ENCODE measurements at regions not wholly inside any gene's neighbourhood (a gene's known extent, or its start where the extent isn't known, plus 50 kb on each side); places are given as distances from the start of the nearest gene placed in this dataset.

DNA sequence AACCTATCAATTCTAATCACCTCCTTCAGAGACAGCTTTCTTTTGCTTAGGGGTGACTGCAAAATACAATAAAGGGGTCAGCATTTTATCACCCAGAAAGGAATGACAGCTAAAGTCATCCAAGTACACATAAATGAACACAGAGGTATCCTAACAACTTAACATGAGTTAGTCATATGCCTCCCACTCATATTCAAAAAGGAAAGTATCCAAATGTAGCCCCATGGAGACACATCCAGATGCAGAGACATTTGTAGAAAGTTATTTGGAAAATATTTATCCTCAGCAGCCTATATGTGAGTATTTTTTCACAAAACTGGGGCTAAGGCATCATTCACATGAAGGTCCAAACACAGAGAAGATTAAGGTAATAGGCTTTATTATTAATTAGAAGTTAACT, 1579.7 kb upstream of the SLC39A10 start:
- no peak overlapping the region for H3K4me3 ChIP-seq
- no peaks in the 10 kb centered on the region for H3K36me3 ChIP-seq (replicated peaks; ENCODE audit: insufficient read depth, low read depth)
- no peaks in the 10 kb centered on the region for H3K4me1 ChIP-seq (ENCODE audit: insufficient read depth)
- H3K27ac ChIP-seq: no peak overlapping the region
- no peak overlapping the region for H3K4me2 ChIP-seq
- no peak for DNase-seq (ENCODE audit: low spot score)
- no peak overlapping the region for H2AFZ ChIP-seq
- no peaks in the 10 kb centered on the region for H3K9me2 ChIP-seq (replicated peaks; ENCODE audit: insufficient read depth)
- no peaks in the 10 kb centered on the region for H3K79me2 ChIP-seq
- H3K9me3 ChIP-seq (ENCODE audit: low read depth): no peaks in the 10 kb centered on the region
- TF ChIP-seq EZH2phosphoT487 (IDR thresholded peaks at IDR 0.05; ENCODE audit: low read depth, severe bottlenecking, unreplicated experiment) (no peak), EZH2 (IDR thresholded peaks at IDR 0.05; ENCODE audit: borderline replicate concordance) (no peak)
- TF ChIP-seq, protein P1, sequence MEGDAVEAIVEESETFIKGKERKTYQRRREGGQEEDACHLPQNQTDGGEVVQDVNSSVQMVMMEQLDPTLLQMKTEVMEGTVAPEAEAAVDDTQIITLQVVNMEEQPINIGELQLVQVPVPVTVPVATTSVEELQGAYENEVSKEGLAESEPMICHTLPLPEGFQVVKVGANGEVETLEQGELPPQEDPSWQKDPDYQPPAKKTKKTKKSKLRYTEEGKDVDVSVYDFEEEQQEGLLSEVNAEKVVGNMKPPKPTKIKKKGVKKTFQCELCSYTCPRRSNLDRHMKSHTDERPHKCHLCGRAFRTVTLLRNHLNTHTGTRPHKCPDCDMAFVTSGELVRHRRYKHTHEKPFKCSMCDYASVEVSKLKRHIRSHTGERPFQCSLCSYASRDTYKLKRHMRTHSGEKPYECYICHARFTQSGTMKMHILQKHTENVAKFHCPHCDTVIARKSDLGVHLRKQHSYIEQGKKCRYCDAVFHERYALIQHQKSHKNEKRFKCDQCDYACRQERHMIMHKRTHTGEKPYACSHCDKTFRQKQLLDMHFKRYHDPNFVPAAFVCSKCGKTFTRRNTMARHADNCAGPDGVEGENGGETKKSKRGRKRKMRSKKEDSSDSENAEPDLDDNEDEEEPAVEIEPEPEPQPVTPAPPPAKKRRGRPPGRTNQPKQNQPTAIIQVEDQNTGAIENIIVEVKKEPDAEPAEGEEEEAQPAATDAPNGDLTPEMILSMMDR (IDR thresholded peaks at IDR 0.05; ENCODE audit: poor library complexity): no peak
- no peaks in the 10 kb centered on the region for H3K27me3 ChIP-seq
- no peaks in the 10 kb centered on the region for H4K20me1 ChIP-seq (ENCODE audit: insufficient read depth, poor library complexity, severe bottlenecking)

DNA sequence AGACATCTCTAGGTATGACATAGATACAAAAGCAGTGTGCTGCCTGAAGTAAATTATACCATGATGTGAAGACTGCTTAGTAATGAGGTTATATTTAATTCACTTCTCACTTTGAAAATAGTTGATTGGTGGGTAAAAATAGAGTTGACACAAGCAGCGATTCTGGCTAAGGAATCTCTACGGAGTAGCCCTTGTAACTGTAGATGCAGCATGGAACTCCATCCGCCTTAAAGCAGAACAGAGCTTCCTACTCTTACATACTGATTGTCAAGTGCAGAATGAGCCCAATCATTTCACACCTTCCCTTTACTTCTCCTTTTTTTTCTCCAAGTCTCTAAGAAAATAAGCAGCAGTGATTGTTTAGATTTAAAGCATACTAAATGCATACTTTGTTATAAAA, 1594.6 kb upstream of the SLC39A10 start:
- H3K9me3 ChIP-seq (ENCODE audit: low read depth): no peaks in the 10 kb centered on the region
- H3K27me3 ChIP-seq: no peaks in the 10 kb centered on the region
- DNase-seq (ENCODE audit: low spot score): no peak
- no peak overlapping the region for H3K4me3 ChIP-seq
- H3K27ac ChIP-seq: no peak overlapping the region
- H4K20me1 ChIP-seq (ENCODE audit: insufficient read depth, poor library complexity, severe bottlenecking): no peaks in the 10 kb centered on the region
- H3K4me1 ChIP-seq (ENCODE audit: insufficient read depth): no peaks in the 10 kb centered on the region
- WGBS (ENCODE audit: low lambda C conversion rate, missing lambda C conversion rate): 79% methylated on average over 3 of the region's 3 CpGs
- H3K79me2 ChIP-seq: no peaks in the 10 kb centered on the region
- H3K9me2 ChIP-seq (replicated peaks; ENCODE audit: insufficient read depth): peaks cover 3% of the 10 kb centered on the region
- no peaks in the 10 kb centered on the region for H3K36me3 ChIP-seq (replicated peaks; ENCODE audit: insufficient read depth, low read depth)
- H3K4me2 ChIP-seq: no peak overlapping the region
- TF ChIP-seq EZH2 (IDR thresholded peaks at IDR 0.05; ENCODE audit: borderline replicate concordance) (no peak), EZH2phosphoT487 (IDR thresholded peaks at IDR 0.05; ENCODE audit: low read depth, severe bottlenecking, unreplicated experiment) (no peak)
- TF ChIP-seq, protein P1 (IDR thresholded peaks at IDR 0.05; ENCODE audit: poor library complexity): no peak
- H2AFZ ChIP-seq: no peak overlapping the region

DNA sequence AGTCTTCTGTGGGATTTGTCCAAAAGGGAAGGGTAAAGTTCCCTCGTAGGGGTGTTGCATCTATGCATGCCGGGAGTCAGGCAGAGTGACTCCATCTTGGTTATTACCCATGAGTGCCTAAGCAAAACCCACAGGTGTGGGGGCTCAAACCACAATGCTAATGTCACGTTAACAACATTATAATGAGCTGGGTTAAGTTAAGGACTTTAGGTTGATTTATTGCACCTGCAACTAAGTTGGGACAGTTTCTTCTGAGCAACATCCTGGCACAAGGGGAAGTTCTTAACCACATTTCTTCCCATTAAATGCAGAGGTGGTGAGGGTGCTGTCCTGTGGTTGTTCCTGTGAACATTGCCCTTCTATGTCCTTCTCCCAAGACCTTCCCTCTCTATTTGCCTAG, 1596.8 kb upstream of the SLC39A10 start:
- H4K20me1 ChIP-seq (ENCODE audit: insufficient read depth, poor library complexity, severe bottlenecking): no peaks in the 10 kb centered on the region
- no peak for TF ChIP-seq EZH2phosphoT487 (IDR thresholded peaks at IDR 0.05; ENCODE audit: low read depth, severe bottlenecking, unreplicated experiment)
- TF ChIP-seq, protein P1 (IDR thresholded peaks at IDR 0.05; ENCODE audit: poor library complexity): no peak
- no peak for TF ChIP-seq EZH2 (IDR thresholded peaks at IDR 0.05; ENCODE audit: borderline replicate concordance)
- no peak for DNase-seq (ENCODE audit: low spot score)
- no peak overlapping the region for H3K4me2 ChIP-seq
- H2AFZ ChIP-seq: no peak overlapping the region
- no peaks in the 10 kb centered on the region for H3K79me2 ChIP-seq
- no peaks in the 10 kb centered on the region for H3K4me1 ChIP-seq (ENCODE audit: insufficient read depth)
- no peaks in the 10 kb centered on the region for H3K36me3 ChIP-seq (replicated peaks; ENCODE audit: insufficient read depth, low read depth)
- H3K9me2 ChIP-seq (replicated peaks; ENCODE audit: insufficient read depth): peaks cover 3% of the 10 kb centered on the region
- no peaks in the 10 kb centered on the region for H3K27me3 ChIP-seq
- WGBS (ENCODE audit: low lambda C conversion rate, missing lambda C conversion rate): 76% methylated on average over 3 of the region's 3 CpGs
- no peak overlapping the region for H3K27ac ChIP-seq
- H3K4me3 ChIP-seq: no peak overlapping the region
- no peaks in the 10 kb centered on the region for H3K9me3 ChIP-seq (ENCODE audit: low read depth)

DNA sequence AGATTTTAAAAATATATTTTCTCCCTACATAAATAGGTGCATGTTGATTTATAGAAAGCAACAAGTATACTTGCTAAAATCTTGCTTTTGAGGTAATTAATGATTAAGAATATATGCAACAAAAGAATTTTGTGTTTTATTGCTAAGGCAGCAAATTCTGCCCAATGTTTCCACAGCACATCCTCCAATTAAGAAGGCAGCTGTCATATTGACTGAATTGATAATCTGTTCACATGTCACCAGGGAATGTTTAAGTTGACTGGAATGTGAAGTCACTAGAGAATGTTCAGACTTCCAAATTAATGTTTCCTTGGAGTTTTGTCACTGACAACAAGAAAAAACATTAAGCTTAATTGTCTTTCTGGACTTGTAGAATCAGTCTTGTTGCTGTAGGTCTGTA, 1602.7 kb upstream of the SLC39A10 start:
- Histone ChIP-seq H3K79me2 (no peaks in the 10 kb centered on the region), H3K4me2 (no peak overlapping the region), H2AFZ (no peak overlapping the region), H3K9me2 (replicated peaks; ENCODE audit: insufficient read depth) (peaks cover 3% of the 10 kb centered on the region), H4K20me1 (ENCODE audit: insufficient read depth, poor library complexity, severe bottlenecking) (no peaks in the 10 kb centered on the region), H3K4me1 (ENCODE audit: insufficient read depth) (no peaks in the 10 kb centered on the region), H3K27ac (no peak overlapping the region), H3K4me3 (no peak overlapping the region), H3K27me3 (no peaks in the 10 kb centered on the region), H3K36me3 (replicated peaks; ENCODE audit: insufficient read depth, low read depth) (no peaks in the 10 kb centered on the region), H3K9me3 (ENCODE audit: low read depth) (no peaks in the 10 kb centered on the region)
- no peak for DNase-seq (ENCODE audit: low spot score)
- TF ChIP-seq EZH2 (IDR thresholded peaks at IDR 0.05; ENCODE audit: borderline replicate concordance) (no peak), EZH2phosphoT487 (IDR thresholded peaks at IDR 0.05; ENCODE audit: low read depth, severe bottlenecking, unreplicated experiment) (no peak)
- TF ChIP-seq, protein P1 (IDR thresholded peaks at IDR 0.05; ENCODE audit: poor library complexity): no peak

Measured in hepatocyte (in vitro differentiated cells).